Stimulated activated naive B cell treated with anti-CD40 and anti-IgM and Interleukin-4, amounts not matched to agents 10 μg/mL and 1 μg/mL and 100 μg/mL, for 72 hours (primary cell): ENCODE measurements at regions not wholly inside any gene's neighbourhood (a gene's known extent, or its start where the extent isn't known, plus 50 kb on each side); places are given as distances from the start of the nearest gene placed in this dataset.
"Not testable (repeated sequence)": the region's sequence is repeated elsewhere in the genome, so short reads cannot be mapped to it uniquely, and the experiment has no call there.

Experiments
- ATAC-seq, 2 donors: fragments of 150-1000 bp; cut with Tn5 transposase; replicated peaks; 2 replicates each; pipeline ENCODE4 v1.10.0; 2021; ENCODE audit warnings: moderate library complexity in 1 of 2
- DNase-seq: peaks from one replicate; pipeline ENCODE4 v3.0.0; 2021
- H3K27ac Mint-ChIP-seq: one replicate; pipeline ENCODE4 v1.8.0; 2022; ENCODE audit warnings: mild to moderate bottlenecking, mixed read lengths
- H3K27me3 Mint-ChIP-seq, 2 donors: one replicate each; pipeline ENCODE4 v1.8.0; 2022; ENCODE audit warnings: mixed read lengths in 2 of 2
- H3K36me3 Mint-ChIP-seq, 2 donors: one replicate each; pipeline ENCODE4 v1.8.0; 2022; ENCODE audit warnings: mixed read lengths in 2 of 2, mild to moderate bottlenecking in 1 of 2
- H3K4me1 Mint-ChIP-seq, 2 donors: one replicate each; pipeline ENCODE4 v1.8.0; 2022; ENCODE audit warnings: mixed read lengths in 2 of 2, mild to moderate bottlenecking in 1 of 2
- H3K4me3 Mint-ChIP-seq, 2 donors: one replicate each; pipeline ENCODE4 v1.8.0; 2022; ENCODE audit warnings: mild to moderate bottlenecking in 2 of 2, mixed read lengths in 2 of 2, moderate library complexity in 1 of 2
- H3K9me3 Mint-ChIP-seq, 2 donors: one replicate each; pipeline ENCODE4 v1.8.0; 2022; ENCODE audit warnings: mixed read lengths in 2 of 2, mild to moderate bottlenecking in 1 of 2

DNA sequence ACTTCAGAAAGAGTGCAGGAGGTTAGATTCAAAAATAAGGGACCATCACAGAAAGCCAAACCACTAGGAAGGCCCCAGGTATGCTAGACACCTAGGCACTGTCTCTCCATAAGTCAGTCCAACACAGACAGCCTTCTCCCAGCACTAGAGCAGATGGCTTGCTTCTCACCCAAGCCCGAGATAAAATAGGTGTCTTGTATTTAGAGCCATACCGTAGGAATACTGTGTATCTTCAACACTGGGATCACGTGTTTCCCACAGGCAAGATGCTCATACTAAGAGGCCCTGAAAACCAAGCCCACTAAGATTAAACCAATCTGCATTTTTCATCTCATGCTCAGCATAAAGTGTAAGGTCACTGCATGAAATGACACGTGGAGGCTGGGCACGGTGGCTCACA lies 223.3 kb upstream of the KAZN start:
- no peaks in the 10 kb centered on the region for H3K4me1 Mint-ChIP-seq
- ATAC-seq = no peak
- no peak overlapping the region for H3K27ac Mint-ChIP-seq
- peaks cover 0 to 2% of the 10 kb centered on the region in 2 donors for H3K36me3 Mint-ChIP-seq
- H3K27me3 Mint-ChIP-seq = peaks cover 0 to 3% of the 10 kb centered on the region in 2 donors
- peaks cover 9 to 16% of the 10 kb centered on the region in 2 donors for H3K9me3 Mint-ChIP-seq
- H3K4me3 Mint-ChIP-seq = no peak overlapping the region
- DNase-seq = no peak

DNA sequence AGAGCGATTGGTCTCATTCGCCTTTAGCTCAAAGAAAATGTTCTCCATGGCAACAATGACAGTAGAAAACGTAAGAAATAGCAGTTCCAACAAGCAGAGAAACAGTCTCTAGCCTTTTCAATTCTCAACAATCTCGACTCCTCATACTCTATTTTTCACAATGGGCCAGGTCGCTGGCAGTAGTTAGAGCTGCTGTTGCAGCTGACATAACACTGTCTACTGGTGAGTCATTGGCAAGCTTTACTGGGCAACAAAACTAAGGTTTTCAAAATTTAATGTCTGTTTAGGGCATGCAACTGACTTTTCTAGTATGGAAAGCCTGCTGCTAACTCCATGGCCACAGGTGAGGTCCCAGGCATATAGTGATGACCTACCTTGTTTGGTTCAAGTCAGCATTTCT lies 221.1 kb upstream of the KAZN start:
- DNase-seq (no peak), ATAC-seq (no peak)
- no peak overlapping the region for H3K4me3 Mint-ChIP-seq
- H3K4me1 Mint-ChIP-seq = no peaks in the 10 kb centered on the region
- H3K27me3 Mint-ChIP-seq = peaks cover 0 to 3% of the 10 kb centered on the region in 2 donors
- H3K9me3 Mint-ChIP-seq = peaks cover 24 to 33% of the 10 kb centered on the region in 2 donors
- no peak overlapping the region for H3K27ac Mint-ChIP-seq
- H3K36me3 Mint-ChIP-seq = peaks cover 0 to 2% of the 10 kb centered on the region in 2 donors

DNA sequence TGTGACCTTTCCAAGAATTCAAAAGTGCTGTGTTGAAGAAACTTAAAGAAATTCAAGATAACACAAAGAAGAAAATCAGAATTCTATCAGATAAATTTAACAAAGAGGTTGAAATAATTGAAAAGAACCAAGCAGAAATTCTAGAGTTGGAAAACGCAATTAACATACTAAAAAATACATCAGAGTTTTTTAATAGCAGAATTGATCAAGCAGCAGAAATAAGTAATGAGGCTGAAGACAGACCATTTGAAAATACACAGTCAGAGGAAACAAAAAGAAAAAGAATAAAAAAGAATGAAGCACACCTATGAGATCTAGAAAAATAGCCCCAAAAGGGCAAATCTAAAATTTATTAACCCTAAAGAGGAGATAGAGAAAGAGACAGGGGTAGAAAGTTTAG lies 218.1 kb upstream of the KAZN start:
- DNase-seq (no peak), ATAC-seq (no peak)
- H3K27ac Mint-ChIP-seq = no peak overlapping the region
- H3K4me1 Mint-ChIP-seq = no peaks in the 10 kb centered on the region
- H3K27me3 Mint-ChIP-seq = peaks cover 0 to 2% of the 10 kb centered on the region in 2 donors
- peaks cover 28 to 33% of the 10 kb centered on the region in 2 donors for H3K9me3 Mint-ChIP-seq
- no peak overlapping the region for H3K4me3 Mint-ChIP-seq
- peaks cover 0 to 2% of the 10 kb centered on the region in 2 donors for H3K36me3 Mint-ChIP-seq

DNA sequence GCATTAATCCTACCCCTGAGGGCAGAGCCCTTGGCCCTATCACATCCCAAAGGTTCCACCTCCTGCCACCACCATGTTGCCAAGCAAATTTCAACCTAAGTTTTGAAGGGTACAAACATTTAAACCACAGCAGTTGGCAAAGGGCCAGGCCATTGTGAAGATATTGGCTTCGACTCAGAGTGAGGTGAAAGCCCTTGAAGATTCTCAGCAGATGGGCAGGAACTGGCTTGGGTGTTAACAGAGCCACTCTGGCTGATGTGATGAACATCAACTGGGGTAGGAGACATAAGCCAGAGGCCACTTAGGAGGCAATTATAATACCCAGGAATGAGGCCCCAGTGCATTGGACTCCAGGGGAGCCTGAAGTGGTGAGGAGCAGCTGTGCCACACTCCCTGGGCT lies 207.7 kb upstream of the KAZN start:
- Mint-ChIP-seq H3K4me3 (no peak overlapping the region), H3K4me1 (no peaks in the 10 kb centered on the region), H3K27ac (no peak overlapping the region), H3K9me3 (peaks cover 4 to 8% of the 10 kb centered on the region in 2 donors), H3K27me3 (peaks cover 19 to 36% of the 10 kb centered on the region in 2 donors), H3K36me3 (peaks cover 0 to 2% of the 10 kb centered on the region in 2 donors)
- DNase-seq (no peak), ATAC-seq (no peak)

DNA sequence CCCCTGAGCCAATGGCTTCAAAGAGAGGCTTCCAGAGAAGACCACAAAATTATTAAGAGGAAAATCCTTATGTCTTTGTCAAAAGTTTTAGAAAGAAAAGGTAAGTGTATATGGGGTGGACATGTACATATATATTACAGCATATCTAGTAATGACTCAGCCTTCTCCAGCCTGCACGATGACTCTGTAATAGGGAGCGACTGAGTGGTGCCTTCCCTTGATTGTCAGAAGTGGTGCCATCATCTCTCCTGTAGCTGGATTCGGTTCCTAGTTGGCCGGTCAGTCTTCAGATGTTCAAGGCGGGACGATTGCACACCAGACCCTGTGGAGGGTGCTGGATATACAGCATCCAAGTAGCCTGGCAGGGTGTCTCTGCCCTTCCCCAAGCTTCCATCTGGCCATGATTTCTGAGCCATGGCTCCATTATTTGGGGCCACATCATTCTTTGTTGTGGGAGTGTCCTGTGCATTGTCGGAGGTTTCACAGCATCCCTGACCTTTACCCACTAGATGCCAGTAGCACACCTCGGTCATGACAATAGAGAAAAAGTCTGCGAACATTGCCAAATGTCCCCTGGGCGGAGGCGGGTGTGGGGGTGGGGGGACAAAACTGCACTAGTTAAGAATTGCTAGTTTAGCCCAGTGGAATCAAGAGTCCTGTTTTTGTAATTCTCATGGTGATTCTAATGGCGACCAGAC lies 206.2 kb upstream of the KAZN start:
- Mint-ChIP-seq H3K4me1 (no peaks in the 10 kb centered on the region), H3K9me3 (peaks cover 4 to 5% of the 10 kb centered on the region in 2 donors), H3K27ac (no peak overlapping the region), H3K4me3 (no peak overlapping the region), H3K36me3 (no peaks in the 10 kb centered on the region), H3K27me3 (peaks cover 19 to 36% of the 10 kb centered on the region in 2 donors)
- DNase-seq (no peak), ATAC-seq (no peak)

DNA sequence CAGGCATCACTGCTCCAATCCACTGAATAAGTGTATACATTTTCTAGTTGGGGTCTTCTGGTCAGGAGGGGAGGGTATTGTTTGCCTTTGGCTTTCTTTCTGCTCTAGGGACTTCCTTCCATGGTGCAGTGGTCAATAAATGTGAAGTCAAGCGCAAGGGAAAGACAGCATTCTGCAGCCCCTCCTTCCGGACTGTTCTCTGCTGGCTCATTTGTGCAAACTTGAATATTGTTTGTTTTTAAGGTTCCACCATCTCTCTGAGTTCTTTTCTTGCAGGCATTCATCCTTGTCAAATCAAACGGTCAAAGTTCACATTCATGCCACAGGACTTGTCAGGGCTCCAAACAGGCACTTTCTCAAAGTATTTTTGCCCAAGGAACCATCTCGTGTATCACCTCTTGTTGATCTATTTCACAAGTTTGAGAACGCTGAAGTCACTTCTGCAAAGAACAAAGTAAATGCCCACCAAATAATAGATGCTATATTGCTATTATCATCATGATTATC lies 205.6 kb upstream of the KAZN start:
- ATAC-seq (no peak), DNase-seq (no peak)
- Mint-ChIP-seq H3K9me3 (peaks cover 4 to 5% of the 10 kb centered on the region in 2 donors), H3K27me3 (peaks cover 19 to 35% of the 10 kb centered on the region in 2 donors), H3K36me3 (no peaks in the 10 kb centered on the region), H3K4me3 (no peak overlapping the region), H3K27ac (no peak overlapping the region), H3K4me1 (no peaks in the 10 kb centered on the region)

- no peaks in the 10 kb centered on the region for H3K36me3 Mint-ChIP-seq
- no peak for DNase-seq
- no peak for ATAC-seq
- peaks cover 0 to 3% of the 10 kb centered on the region in 2 donors for H3K9me3 Mint-ChIP-seq
- H3K4me1 Mint-ChIP-seq = no peaks in the 10 kb centered on the region
- H3K27ac Mint-ChIP-seq = no peak overlapping the region
- H3K4me3 Mint-ChIP-seq = no peak overlapping the region
- H3K27me3 Mint-ChIP-seq = peaks cover 19 to 23% of the 10 kb centered on the region in 2 donors
These were observed 202.4 kb upstream of the KAZN start for GRCh38 chr1:14396100-14396499.

- DNase-seq = no peak
- H3K27me3 Mint-ChIP-seq = peaks cover 14 to 21% of the 10 kb centered on the region in 2 donors
- no peak overlapping the region for H3K4me3 Mint-ChIP-seq
- no peaks in the 10 kb centered on the region for H3K4me1 Mint-ChIP-seq
- H3K9me3 Mint-ChIP-seq = peaks cover 1 to 3% of the 10 kb centered on the region in 2 donors
- no peaks in the 10 kb centered on the region for H3K36me3 Mint-ChIP-seq
- no peak for ATAC-seq
- H3K27ac Mint-ChIP-seq = no peak overlapping the region
These were observed 194.4 kb upstream of the KAZN start for GRCh38 chr1:14403961-14404645.

DNA sequence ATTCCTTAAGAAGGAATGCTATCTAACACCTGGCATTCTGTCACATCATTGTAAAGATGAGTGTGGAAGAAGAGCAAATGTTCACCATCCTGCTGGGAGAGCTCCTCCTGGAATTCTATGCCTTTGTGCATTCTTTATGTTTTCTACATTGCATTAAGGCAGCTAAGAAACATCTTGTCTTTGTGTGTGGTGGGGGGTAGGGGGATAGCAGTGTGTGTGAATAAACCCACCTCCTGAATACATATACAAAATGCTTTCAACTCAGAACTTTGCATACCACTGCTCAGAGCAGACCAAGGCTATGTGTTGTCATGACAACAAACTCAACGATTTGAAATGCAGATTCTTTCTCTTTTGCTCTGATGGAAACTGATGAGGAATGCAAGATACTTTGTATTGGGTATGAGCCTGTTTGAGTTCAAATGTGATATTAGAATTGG lies 193.6 kb upstream of the KAZN start:
- Mint-ChIP-seq H3K9me3 (peaks cover 1 to 3% of the 10 kb centered on the region in 2 donors), H3K4me3 (no peak overlapping the region), H3K27ac (no peak overlapping the region), H3K27me3 (peaks cover 15 to 16% of the 10 kb centered on the region in 2 donors), H3K4me1 (no peaks in the 10 kb centered on the region), H3K36me3 (no peaks in the 10 kb centered on the region)
- DNase-seq (no peak), ATAC-seq (no peak)

DNA sequence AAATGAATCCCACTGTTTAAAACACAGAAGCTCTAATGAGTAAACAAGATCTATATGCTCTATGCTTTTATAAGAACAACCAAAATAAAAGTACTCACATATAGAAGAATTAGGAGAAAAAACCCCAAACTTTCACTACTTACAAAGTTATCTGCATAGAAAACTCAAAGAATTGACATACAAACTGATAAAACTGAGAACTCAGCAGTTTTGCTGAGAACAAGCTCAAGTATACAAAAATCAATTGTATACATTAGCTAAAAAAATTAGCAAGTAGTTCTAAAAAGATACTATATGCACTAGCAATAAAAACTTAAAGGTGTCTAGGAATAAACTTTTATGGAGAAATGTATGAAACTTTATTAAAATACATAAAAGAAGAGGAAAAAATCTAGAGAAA lies 186.2 kb upstream of the KAZN start:
- DNase-seq (no peak), ATAC-seq (no peak)
- peaks cover 19 to 20% of the 10 kb centered on the region in 2 donors for H3K27me3 Mint-ChIP-seq
- peaks cover 0 to 3% of the 10 kb centered on the region in 2 donors for H3K9me3 Mint-ChIP-seq
- H3K27ac Mint-ChIP-seq = no peak overlapping the region
- H3K36me3 Mint-ChIP-seq = no peaks in the 10 kb centered on the region
- no peak overlapping the region for H3K4me3 Mint-ChIP-seq
- H3K4me1 Mint-ChIP-seq = no peaks in the 10 kb centered on the region

DNA sequence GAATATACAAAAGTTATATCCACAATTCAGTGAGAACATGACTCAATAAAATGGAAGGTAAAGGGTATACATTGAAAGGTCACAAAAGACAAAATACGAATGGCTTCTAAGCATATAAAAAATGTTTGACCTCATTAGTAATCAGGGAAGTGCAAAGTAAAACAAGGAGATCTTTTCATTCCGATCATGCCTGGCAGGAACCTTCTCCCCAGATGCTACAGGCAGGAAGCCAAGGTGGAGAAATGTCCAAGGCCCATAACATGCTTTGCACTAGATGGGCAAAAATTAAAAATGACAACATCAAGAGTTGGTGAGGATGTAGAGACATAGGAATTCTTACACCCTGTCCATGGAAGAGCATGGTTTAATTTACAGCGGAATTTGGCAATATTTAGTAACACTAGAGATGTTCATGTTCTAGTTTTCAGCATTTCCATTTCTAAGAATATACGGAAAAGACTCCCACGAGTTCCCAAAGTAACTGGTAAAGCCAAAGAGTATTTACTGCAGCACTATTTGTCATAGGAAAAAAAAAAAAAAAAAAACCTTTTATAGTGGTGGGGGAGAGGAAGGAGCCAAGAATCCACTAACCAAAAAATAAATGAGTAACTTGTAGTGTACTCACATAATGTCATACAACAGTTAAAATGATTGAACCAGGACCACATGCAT lies 184.5 kb upstream of the KAZN start:
- H3K27me3 Mint-ChIP-seq = peaks cover 13 to 14% of the 10 kb centered on the region in 2 donors
- peaks cover 0 to 2% of the 10 kb centered on the region in 2 donors for H3K9me3 Mint-ChIP-seq
- H3K4me3 Mint-ChIP-seq = no peak overlapping the region
- DNase-seq = no peak
- no peaks in the 10 kb centered on the region for H3K4me1 Mint-ChIP-seq
- ATAC-seq = no peak
- no peaks in the 10 kb centered on the region for H3K36me3 Mint-ChIP-seq
- no peak overlapping the region for H3K27ac Mint-ChIP-seq

DNA sequence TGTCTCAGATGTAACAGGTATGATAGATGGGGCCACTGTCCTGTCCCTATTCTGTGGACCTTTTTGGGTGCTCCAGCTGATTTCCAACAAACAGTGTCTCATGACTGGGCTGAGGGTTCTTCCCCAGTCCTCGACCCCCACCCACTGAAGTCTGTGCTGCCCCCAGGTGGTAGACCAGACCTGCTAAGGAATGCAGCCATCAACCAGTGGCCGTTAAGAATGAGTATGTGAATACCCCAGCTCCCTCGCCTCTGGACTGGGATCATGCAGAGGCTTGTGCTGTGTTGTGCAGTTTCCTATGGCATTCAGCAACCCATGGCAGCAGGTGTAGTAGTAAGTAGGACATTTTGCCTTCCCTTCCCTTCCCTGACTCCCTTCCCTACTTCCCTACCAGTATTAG lies 183.1 kb upstream of the KAZN start:
- DNase-seq (no peak), ATAC-seq (no peak)
- H3K27me3 Mint-ChIP-seq = peaks cover 4 to 10% of the 10 kb centered on the region in 2 donors
- H3K9me3 Mint-ChIP-seq = peaks cover 0 to 6% of the 10 kb centered on the region in 2 donors
- no peak overlapping the region for H3K4me3 Mint-ChIP-seq
- no peak overlapping the region for H3K27ac Mint-ChIP-seq
- H3K4me1 Mint-ChIP-seq = no peaks in the 10 kb centered on the region
- no peaks in the 10 kb centered on the region for H3K36me3 Mint-ChIP-seq

- not testable (repeated sequence) for H3K4me1 Mint-ChIP-seq, H3K9me3 Mint-ChIP-seq, H3K4me3 Mint-ChIP-seq, H3K27ac Mint-ChIP-seq, H3K27me3 Mint-ChIP-seq, H3K36me3 Mint-ChIP-seq, ATAC-seq, DNase-seq
These were observed 178.7 kb upstream of the KAZN start for GRCh38 chr1:14419778-14420218.

DNA sequence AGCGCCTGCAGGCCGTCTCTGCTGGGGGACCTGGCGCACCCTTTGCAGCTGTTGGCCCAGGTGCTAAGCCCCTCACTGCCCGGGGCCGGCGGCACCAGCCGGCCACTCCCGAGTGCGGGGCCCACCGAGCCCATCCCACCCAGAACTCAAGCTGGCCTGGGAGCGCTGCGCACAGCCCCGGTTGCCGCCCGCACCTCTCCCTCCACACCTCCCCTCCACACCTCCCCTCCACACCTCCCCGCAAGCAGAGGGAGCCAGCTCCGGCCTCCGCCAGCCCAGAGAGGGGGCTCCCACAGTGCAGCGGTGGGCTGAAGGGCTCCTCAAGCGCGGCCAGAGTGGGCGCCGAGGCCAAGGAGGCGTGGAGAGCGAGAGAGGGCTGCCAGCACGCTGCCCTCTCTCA lies 177.8 kb upstream of the KAZN start:
- Mint-ChIP-seq H3K9me3 (peaks cover 0 to 4% of the 10 kb centered on the region in 2 donors), H3K27ac (no peak overlapping the region), H3K27me3 (no peaks in the 10 kb centered on the region), H3K36me3 (no peaks in the 10 kb centered on the region), H3K4me1 (no peaks in the 10 kb centered on the region), H3K4me3 (no peak overlapping the region)
- DNase-seq (no peak), ATAC-seq (no peak)
